ENCODE measurements at regions not wholly inside any gene's neighbourhood (a gene's known extent, or its start where the extent isn't known, plus 50 kb on each side); places are given as distances from the start of the nearest gene placed in this dataset.

- no peak for DNase-seq (ENCODE audit: low read depth, low spot score)
- CTCF ChIA-PET: no interaction called here
- TF ChIP-seq, protein P1, sequence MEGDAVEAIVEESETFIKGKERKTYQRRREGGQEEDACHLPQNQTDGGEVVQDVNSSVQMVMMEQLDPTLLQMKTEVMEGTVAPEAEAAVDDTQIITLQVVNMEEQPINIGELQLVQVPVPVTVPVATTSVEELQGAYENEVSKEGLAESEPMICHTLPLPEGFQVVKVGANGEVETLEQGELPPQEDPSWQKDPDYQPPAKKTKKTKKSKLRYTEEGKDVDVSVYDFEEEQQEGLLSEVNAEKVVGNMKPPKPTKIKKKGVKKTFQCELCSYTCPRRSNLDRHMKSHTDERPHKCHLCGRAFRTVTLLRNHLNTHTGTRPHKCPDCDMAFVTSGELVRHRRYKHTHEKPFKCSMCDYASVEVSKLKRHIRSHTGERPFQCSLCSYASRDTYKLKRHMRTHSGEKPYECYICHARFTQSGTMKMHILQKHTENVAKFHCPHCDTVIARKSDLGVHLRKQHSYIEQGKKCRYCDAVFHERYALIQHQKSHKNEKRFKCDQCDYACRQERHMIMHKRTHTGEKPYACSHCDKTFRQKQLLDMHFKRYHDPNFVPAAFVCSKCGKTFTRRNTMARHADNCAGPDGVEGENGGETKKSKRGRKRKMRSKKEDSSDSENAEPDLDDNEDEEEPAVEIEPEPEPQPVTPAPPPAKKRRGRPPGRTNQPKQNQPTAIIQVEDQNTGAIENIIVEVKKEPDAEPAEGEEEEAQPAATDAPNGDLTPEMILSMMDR (IDR thresholded peaks at IDR 0.05; ENCODE audit: insufficient read depth, low read length, missing control alignments): no peak
- POLR2A ChIA-PET: no interaction called here
- no peak overlapping the region for H3K4me3 ChIP-seq (ENCODE audit: low read depth, low read length)
These were observed 402.2 kb downstream of the AEBP2 start for GRCh38 chr12:19841451-19841850.

DNA sequence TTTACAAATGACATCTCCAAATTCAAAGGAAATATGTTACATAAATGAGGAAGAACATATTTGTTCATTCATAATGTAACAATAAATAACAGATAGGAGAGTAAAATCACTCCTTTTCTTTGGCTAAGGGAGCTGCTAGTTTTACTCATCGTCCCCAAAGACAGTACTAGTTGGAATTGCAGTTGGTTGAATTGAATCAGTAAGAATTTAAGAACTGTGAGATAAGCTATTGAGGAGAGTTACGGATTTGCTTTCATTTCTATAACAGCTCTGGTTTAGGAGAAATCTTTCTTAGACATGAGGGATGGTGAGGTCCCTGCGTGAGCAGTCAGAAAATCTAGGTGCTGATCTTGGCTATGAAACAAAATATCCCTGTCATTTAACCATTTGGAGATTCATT, 402.8 kb downstream of the AEBP2 start:
- ChIA-PET CTCF (no interaction called here), POLR2A (no interaction called here)
- H3K4me3 ChIP-seq (ENCODE audit: low read depth, low read length): no peak overlapping the region
- no peak for DNase-seq (ENCODE audit: low read depth, low spot score)
- TF ChIP-seq, protein P1 (IDR thresholded peaks at IDR 0.05; ENCODE audit: insufficient read depth, low read length, missing control alignments): no peak

- ChIA-PET CTCF (interaction anchor here (1.0 to 1.6 kb wide), 2 partner anchors 8 to 87 kb away, joined by 3 to 4 read pairs; no protein-coding TSS in a partner anchor), POLR2A (no interaction called here)
- H3K4me3 ChIP-seq (ENCODE audit: low read depth, low read length): no peak overlapping the region
- DNase-seq (ENCODE audit: low read depth, low spot score): no peak
- TF ChIP-seq, protein P1 (IDR thresholded peaks at IDR 0.05; ENCODE audit: insufficient read depth, low read length, missing control alignments): no peak
These were observed 404.9 kb downstream of the AEBP2 start for GRCh38 chr12:19844224-19844623.

DNA sequence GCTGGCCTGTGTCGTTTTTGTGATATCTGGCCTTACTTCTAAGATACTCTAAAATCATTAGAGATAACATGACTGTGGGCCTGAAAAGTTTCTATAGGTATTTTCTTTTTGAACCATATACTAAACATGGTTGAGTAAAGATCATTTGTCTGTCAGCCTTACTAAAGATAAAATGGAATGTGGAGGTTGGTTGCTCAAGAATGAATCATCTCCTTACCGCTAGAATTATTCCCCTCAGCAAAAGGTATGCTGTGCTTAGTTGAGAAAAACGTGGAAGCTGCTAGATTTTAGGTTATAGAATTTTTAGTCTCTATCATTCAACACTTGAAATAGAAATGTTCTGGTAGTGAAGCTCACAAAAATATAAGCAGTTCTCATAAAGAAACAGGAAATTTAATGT, 407.3 kb downstream of the AEBP2 start:
- POLR2A ChIA-PET: no interaction called here
- CTCF ChIA-PET: no interaction called here
- TF ChIP-seq, protein P1 (IDR thresholded peaks at IDR 0.05; ENCODE audit: insufficient read depth, low read length, missing control alignments): no peak
- no peak for DNase-seq (ENCODE audit: low read depth, low spot score)
- H3K4me3 ChIP-seq (ENCODE audit: low read depth, low read length): no peak overlapping the region

DNA sequence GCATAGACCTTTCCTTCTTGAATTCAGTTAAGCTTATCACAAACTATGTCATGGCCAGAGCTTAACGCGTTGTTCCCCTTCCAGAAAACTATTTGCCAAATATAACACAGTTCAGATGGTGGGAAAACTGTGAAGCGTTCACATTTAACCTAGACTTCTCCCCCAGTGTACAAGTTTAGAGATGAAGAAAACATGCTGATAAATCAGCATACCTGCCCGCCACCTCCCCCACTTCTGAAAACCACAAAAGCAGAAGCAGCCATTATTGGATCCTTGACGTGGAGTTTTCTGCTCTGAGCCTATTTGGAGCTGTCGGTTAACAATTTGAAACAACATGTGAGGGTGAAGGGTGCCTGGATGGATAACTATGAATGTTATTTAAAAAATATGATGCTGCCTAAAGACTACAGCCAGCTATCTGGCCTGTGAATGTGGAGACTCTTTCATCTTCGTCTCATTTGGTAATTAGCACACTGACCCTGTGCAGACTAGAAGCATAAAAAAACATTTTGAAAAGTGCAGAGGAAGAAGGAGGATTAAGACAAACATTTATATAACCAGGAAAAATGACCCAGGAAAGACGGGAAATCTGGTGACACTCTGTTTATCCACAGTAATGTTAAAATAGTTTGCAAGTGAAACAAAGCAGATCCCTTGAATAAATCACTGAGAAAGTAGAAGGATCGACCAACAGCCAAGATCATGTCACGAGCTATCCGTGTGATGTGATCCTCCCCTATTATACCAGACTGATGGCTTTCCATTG, 408.2 kb downstream of the AEBP2 start:
- ChIA-PET CTCF (no interaction called here), POLR2A (no interaction called here)
- TF ChIP-seq, protein P1 (IDR thresholded peaks at IDR 0.05; ENCODE audit: insufficient read depth, low read length, missing control alignments): no peak
- DNase-seq (ENCODE audit: low read depth, low spot score): no peak
- no peak overlapping the region for H3K4me3 ChIP-seq (ENCODE audit: low read depth, low read length)

- no peak for DNase-seq (ENCODE audit: low read depth, low spot score)
- POLR2A ChIA-PET: no interaction called here
- TF ChIP-seq, protein P1 (IDR thresholded peaks at IDR 0.05; ENCODE audit: insufficient read depth, low read length, missing control alignments): no peak
- H3K4me3 ChIP-seq (ENCODE audit: low read depth, low read length): no peak overlapping the region
- CTCF ChIA-PET: interaction anchor here (0.7 kb wide), 1 partner anchor 68 kb away, joined by 3 read pairs; no protein-coding TSS in a partner anchor
These were observed 409.1 kb downstream of the AEBP2 start for GRCh38 chr12:19848421-19848820.
